Liver (tissue), 8 donors: ENCODE measurements at regions not wholly inside any gene's neighbourhood (a gene's known extent, or its start where the extent isn't known, plus 50 kb on each side); places are given as distances from the start of the nearest gene placed in this dataset.

Source experiments
- DNase-seq: peaks from one replicate; pipeline ENCODE4 v3.0.0-alpha.2; 2017; ENCODE audit warnings: low spot score
- H3K27ac ChIP-seq, 2 donors: one replicate each; pipeline ENCODE4 v1.7.0; 2013; ENCODE audit warnings: inconsistent platforms in 2 of 2, low read length in 2 of 2, control low read depth in 1 of 2, low read depth in 1 of 2, mild to moderate bottlenecking in 1 of 2
- H3K27me3 ChIP-seq, 4 donors: one replicate each; pipeline versions ENCODE4 v1.6.1 to v1.7.0; 2013; ENCODE audit warnings: low read length in 3 of 4, inconsistent platforms in 1 of 4, mild to moderate bottlenecking in 1 of 4, moderate library complexity in 1 of 4; ENCODE audit not compliant: control insufficient read depth in 4 of 4, insufficient read depth in 4 of 4
- H3K36me3 ChIP-seq, 4 donors: one replicate each; pipeline versions ENCODE4 v1.6.1 to v1.7.0; 2013; ENCODE audit warnings: low read length in 3 of 4, mild to moderate bottlenecking in 3 of 4, low read depth in 1 of 4, moderate library complexity in 1 of 4; ENCODE audit not compliant: control insufficient read depth in 4 of 4, insufficient read depth in 3 of 4
- H3K4me1 ChIP-seq, 4 donors: one replicate each; pipeline versions ENCODE4 v1.6.1 to v1.7.0; 2013; ENCODE audit warnings: low read length in 3 of 4, mild to moderate bottlenecking in 3 of 4, moderate library complexity in 1 of 4; ENCODE audit not compliant: control insufficient read depth in 4 of 4, insufficient read depth in 4 of 4
- H3K4me3 ChIP-seq, 3 donors: one replicate each; pipeline versions ENCODE4 v1.6.1 to v1.7.0; 2013; ENCODE audit warnings: low read length in 3 of 3, control low read depth in 1 of 3, low read depth in 1 of 3, mild to moderate bottlenecking in 1 of 3
- H3K9ac ChIP-seq, 2 donors: one replicate each; pipeline ENCODE4 v1.7.0; 2013; ENCODE audit warnings: low read length in 2 of 2, mild to moderate bottlenecking in 2 of 2, moderate library complexity in 2 of 2, control low read depth in 1 of 2, low read depth in 1 of 2
- H3K9me3 ChIP-seq, 4 donors: one replicate each; pipeline versions ENCODE4 v1.6.1 to v1.7.0; 2013; ENCODE audit warnings: low read length in 3 of 4; ENCODE audit not compliant: control insufficient read depth in 4 of 4
- ATF3 ChIP-seq: IDR thresholded peaks from 2 replicates; pipeline ENCODE4 v1.6.1; 2016; ENCODE audit warnings: antibody characterized with exemption
- CTCF ChIP-seq: fragments of 150-350 bp; IDR thresholded peaks from 2 replicates; pipeline ENCODE4 v1.5.1; 2017; ENCODE audit warnings: improper control_type of control experiment, low read depth, low read length; ENCODE audit not compliant: missing input control
- EGR1 ChIP-seq, 2 donors: IDR thresholded peaks; 2 replicates each; pipeline ENCODE4 v1.6.1; 2016 to 2018; ENCODE audit warnings: antibody characterized with exemption in 2 of 2, low read depth in 2 of 2
- FOXA2 ChIP-seq: IDR thresholded peaks from 2 replicates; pipeline ENCODE4 v1.6.1; 2016; ENCODE audit warnings: antibody characterized with exemption
- HNF4A ChIP-seq, 2 donors: conservative IDR thresholded peaks; 2 replicates each; pipeline ENCODE4 v1.6.1; 2016; ENCODE audit warnings: antibody characterized with exemption in 2 of 2, mild to moderate bottlenecking in 2 of 2
- HNF4G ChIP-seq: IDR thresholded peaks from 2 replicates; pipeline ENCODE4 v1.6.1; 2016; ENCODE audit warnings: antibody characterized with exemption
- JUND ChIP-seq, 2 donors: IDR thresholded peaks; 2 replicates each; pipeline ENCODE4 v1.6.1; 2016; ENCODE audit warnings: antibody characterized with exemption in 2 of 2
- MAX ChIP-seq: IDR thresholded peaks from 2 replicates; pipeline ENCODE4 v1.6.1; 2016; ENCODE audit warnings: antibody characterized with exemption
- NR2F2 ChIP-seq: IDR thresholded peaks from 2 replicates; pipeline ENCODE4 v1.6.1; 2016; ENCODE audit warnings: antibody characterized with exemption
- RAD21 ChIP-seq, 2 donors: IDR thresholded peaks; 2 replicates each; pipeline ENCODE4 v1.6.1; 2016; ENCODE audit warnings: antibody characterized with exemption in 2 of 2, mild to moderate bottlenecking in 2 of 2
- REST ChIP-seq: IDR thresholded peaks from 2 replicates; pipeline ENCODE4 v1.6.1; 2016; ENCODE audit warnings: antibody characterized with exemption, mild to moderate bottlenecking
- SP1 ChIP-seq: IDR thresholded peaks from 2 replicates; pipeline ENCODE4 v1.6.1; 2018; ENCODE audit warnings: antibody characterized with exemption, mild to moderate bottlenecking
- TAF1 ChIP-seq: conservative IDR thresholded peaks from 2 replicates; pipeline ENCODE4 v1.6.1; 2016; ENCODE audit warnings: antibody characterized with exemption, mild to moderate bottlenecking
- ZBTB33 ChIP-seq: IDR thresholded peaks from 2 replicates; pipeline ENCODE4 v1.6.1; 2016; ENCODE audit warnings: antibody characterized with exemption
- WGBS: extraction: QIAGEN DNeasy Blood & Tissue Kit; methylation state at CpG from one replicate; pipeline ENCODE4 v1.1.7; 2013; 5-methylcytosine and 5-hydroxymethylcytosine counted together
- donor health status: healthy.
- donor health status: healthy.
- donor health status: healthy.
- donor health status: healthy.
- donor health status: healthy.

GRCh38 chr15:53834214-53834613 is 74.8 kb upstream of the WDR72 start:
- Histone ChIP-seq H3K4me3 (no peak overlapping the region), H3K27me3 (peaks cover 0 to 11% (median under 1%) of the 10 kb centered on the region in 4 donors), H3K9me3 (no peaks in the 10 kb centered on the region), H3K9ac (no peak overlapping the region), H3K27ac (no peak overlapping the region), H3K4me1 (no peaks in the 10 kb centered on the region), H3K36me3 (no peaks in the 10 kb centered on the region)
- no peak for DNase-seq
- no peak for TF ChIP-seq CTCF
- WGBS: 89% methylated on average over 2 of the region's 2 CpGs

- Histone ChIP-seq H3K36me3 (no peaks in the 10 kb centered on the region), H3K27me3 (peaks cover 0 to 11% (median under 1%) of the 10 kb centered on the region in 4 donors), H3K4me1 (no peaks in the 10 kb centered on the region), H3K27ac (no peak overlapping the region), H3K9me3 (no peaks in the 10 kb centered on the region), H3K4me3 (no peak overlapping the region), H3K9ac (no peak overlapping the region)
- WGBS: 30% methylated on average over 4 of the region's 4 CpGs
- DNase-seq: no peak
- TF ChIP-seq EGR1 (IDR thresholded peaks at IDR 0.05; ENCODE audit: low read depth in 2 of 2) (no peak), MAX (no peak), SP1 (no peak), TAF1 (no peak), CTCF (no peak)
Observed at GRCh38 chr15:53833134-53833624, 73.7 kb upstream of the WDR72 start.

GRCh38 chr15:53831907-53832770 is 72.7 kb upstream of the WDR72 start:
- H3K36me3 ChIP-seq: no peaks in the 10 kb centered on the region
- 56% methylated on average over 5 of the region's 5 CpGs for WGBS

More at GRCh38 chr15:53831907-53832770, 72.7 kb upstream of the WDR72 start:
- Histone ChIP-seq H3K27ac (no peak overlapping the region), H3K9me3 (no peaks in the 10 kb centered on the region), H3K27me3 (peaks cover 0 to 11% (median under 1%) of the 10 kb centered on the region in 4 donors), H3K4me3 (no peak overlapping the region), H3K9ac (no peak overlapping the region), H3K4me1 (no peaks in the 10 kb centered on the region)
- no peak for DNase-seq
- TF ChIP-seq ATF3 (no peak), NR2F2 (no peak), HNF4G (no peak), ZBTB33 (no peak), MAX (no peak), JUND (IDR thresholded peaks at IDR 0.05) (no peak), RAD21 (IDR thresholded peaks at IDR 0.05) (no peak), FOXA2 (no peak), HNF4A (conservative IDR thresholded peaks at IDR 0.05) (no peak), REST (no peak)
